ENCODE measurements at regions not wholly inside any gene's neighbourhood (a gene's known extent, or its start where the extent isn't known, plus 50 kb on each side); places are given as distances from the start of the nearest gene placed in this dataset.
"Not testable (repeated sequence)": the region's sequence is repeated elsewhere in the genome, so short reads cannot be mapped to it uniquely, and the experiment has no call there.

GRCh38 chr21:14008006-14008405 lies 202.7 kb downstream of the LIPI start:
- H3K27ac ChIP-seq (ENCODE audit: low read depth, low read length); H3K4me3 ChIP-seq (ENCODE audit: low read depth, low read length); H3K36me3 ChIP-seq (ENCODE audit: control insufficient read depth, insufficient read depth, low read length); H3K27me3 ChIP-seq (ENCODE audit: control insufficient read depth, insufficient read depth, low read length); H3K9ac ChIP-seq (ENCODE audit: low read length); H3K4me1 ChIP-seq (ENCODE audit: control insufficient read depth, insufficient read depth, low read length): not testable (repeated sequence)
- H3K9me3 ChIP-seq (ENCODE audit: control insufficient read depth, insufficient read depth, low read depth, low read length), result peaks cover 33% of the 10 kb centered on the region; the same call in 1 of the 2 replicates

GRCh38 chr21:14006144-14006543 lies 204.6 kb downstream of the LIPI start:
- not testable (repeated sequence) for H3K27me3 ChIP-seq (ENCODE audit: control insufficient read depth, insufficient read depth, low read length); H3K9ac ChIP-seq (ENCODE audit: low read length); H3K4me3 ChIP-seq (ENCODE audit: low read depth, low read length); H3K27ac ChIP-seq (ENCODE audit: low read depth, low read length); H3K36me3 ChIP-seq (ENCODE audit: control insufficient read depth, insufficient read depth, low read length); H3K4me1 ChIP-seq (ENCODE audit: control insufficient read depth, insufficient read depth, low read length)
- peaks cover 22% of the 10 kb centered on the region; the same call in 1 of the 2 replicates for H3K9me3 ChIP-seq (ENCODE audit: control insufficient read depth, insufficient read depth, low read depth, low read length)

- H3K9me3 ChIP-seq (ENCODE audit: control insufficient read depth, insufficient read depth, low read depth, low read length), result peaks cover 27% of the 10 kb centered on the region; the same call in 1 of the 2 replicates
- not testable (repeated sequence) for H3K27ac ChIP-seq (ENCODE audit: low read depth, low read length); H3K36me3 ChIP-seq (ENCODE audit: control insufficient read depth, insufficient read depth, low read length); H3K4me3 ChIP-seq (ENCODE audit: low read depth, low read length); H3K4me1 ChIP-seq (ENCODE audit: control insufficient read depth, insufficient read depth, low read length); H3K27me3 ChIP-seq (ENCODE audit: control insufficient read depth, insufficient read depth, low read length); H3K9ac ChIP-seq (ENCODE audit: low read length)
Observed at GRCh38 chr21:13986996-13987958, 223.5 kb downstream of the LIPI start.

- H3K9me3 ChIP-seq (ENCODE audit: control insufficient read depth, insufficient read depth, low read depth, low read length), result peaks cover 27% of the 10 kb centered on the region; the same call in 1 of the 2 replicates
- H3K27ac ChIP-seq (ENCODE audit: low read depth, low read length); H3K4me1 ChIP-seq (ENCODE audit: control insufficient read depth, insufficient read depth, low read length); H3K4me3 ChIP-seq (ENCODE audit: low read depth, low read length); H3K27me3 ChIP-seq (ENCODE audit: control insufficient read depth, insufficient read depth, low read length); H3K9ac ChIP-seq (ENCODE audit: low read length); H3K36me3 ChIP-seq (ENCODE audit: control insufficient read depth, insufficient read depth, low read length): not testable (repeated sequence)
Observed at GRCh38 chr21:13985865-13986863, 224.6 kb downstream of the LIPI start.

- not testable (repeated sequence) for H3K4me3 ChIP-seq (ENCODE audit: low read depth, low read length); H3K9ac ChIP-seq (ENCODE audit: low read length); H3K27ac ChIP-seq (ENCODE audit: low read depth, low read length); H3K4me1 ChIP-seq (ENCODE audit: control insufficient read depth, insufficient read depth, low read length); H3K27me3 ChIP-seq (ENCODE audit: control insufficient read depth, insufficient read depth, low read length); H3K36me3 ChIP-seq (ENCODE audit: control insufficient read depth, insufficient read depth, low read length)
- H3K9me3 ChIP-seq (ENCODE audit: control insufficient read depth, insufficient read depth, low read depth, low read length), result peaks cover 27% of the 10 kb centered on the region; the same call in 1 of the 2 replicates
Observed at GRCh38 chr21:13985137-13985864, 225.5 kb downstream of the LIPI start.

GRCh38 chr21:13984728-13985127 lies 226.0 kb downstream of the LIPI start:
- not testable (repeated sequence) for H3K36me3 ChIP-seq (ENCODE audit: control insufficient read depth, insufficient read depth, low read length); H3K4me1 ChIP-seq (ENCODE audit: control insufficient read depth, insufficient read depth, low read length); H3K9ac ChIP-seq (ENCODE audit: low read length); H3K27ac ChIP-seq (ENCODE audit: low read depth, low read length); H3K4me3 ChIP-seq (ENCODE audit: low read depth, low read length); H3K27me3 ChIP-seq (ENCODE audit: control insufficient read depth, insufficient read depth, low read length)
- peaks cover 27% of the 10 kb centered on the region; the same call in 1 of the 2 replicates for H3K9me3 ChIP-seq (ENCODE audit: control insufficient read depth, insufficient read depth, low read depth, low read length)

GRCh38 chr21:13981176-13982087 lies 229.3 kb downstream of the LIPI start:
- not testable (repeated sequence) for H3K4me3 ChIP-seq (ENCODE audit: low read depth, low read length); H3K27me3 ChIP-seq (ENCODE audit: control insufficient read depth, insufficient read depth, low read length); H3K9ac ChIP-seq (ENCODE audit: low read length); H3K36me3 ChIP-seq (ENCODE audit: control insufficient read depth, insufficient read depth, low read length); H3K4me1 ChIP-seq (ENCODE audit: control insufficient read depth, insufficient read depth, low read length); H3K27ac ChIP-seq (ENCODE audit: low read depth, low read length)
- peaks cover 18% of the 10 kb centered on the region; the same call in 1 of the 2 replicates for H3K9me3 ChIP-seq (ENCODE audit: control insufficient read depth, insufficient read depth, low read depth, low read length)

GRCh38 chr21:13980115-13980662 lies 230.6 kb downstream of the LIPI start:
- peak overlapping the region; percentile 56; the same call in 1 of the 2 replicates for H3K4me3 ChIP-seq (ENCODE audit: low read depth, low read length)

GRCh38 chr21:13979608-13980007 lies 231.1 kb downstream of the LIPI start:
- H3K9ac ChIP-seq (ENCODE audit: low read length), result not testable (repeated sequence)

More at GRCh38 chr21:13980115-13980662, 230.6 kb downstream of the LIPI start:
- not testable (repeated sequence) for H3K27ac ChIP-seq (ENCODE audit: low read depth, low read length); H3K36me3 ChIP-seq (ENCODE audit: control insufficient read depth, insufficient read depth, low read length); H3K9ac ChIP-seq (ENCODE audit: low read length); H3K4me1 ChIP-seq (ENCODE audit: control insufficient read depth, insufficient read depth, low read length); H3K27me3 ChIP-seq (ENCODE audit: control insufficient read depth, insufficient read depth, low read length); H3K9me3 ChIP-seq (ENCODE audit: control insufficient read depth, insufficient read depth, low read depth, low read length)

More at GRCh38 chr21:13979608-13980007, 231.1 kb downstream of the LIPI start:
- not testable (repeated sequence) for H3K4me1 ChIP-seq (ENCODE audit: control insufficient read depth, insufficient read depth, low read length); H3K36me3 ChIP-seq (ENCODE audit: control insufficient read depth, insufficient read depth, low read length); H3K27ac ChIP-seq (ENCODE audit: low read depth, low read length); H3K27me3 ChIP-seq (ENCODE audit: control insufficient read depth, insufficient read depth, low read length); H3K9me3 ChIP-seq (ENCODE audit: control insufficient read depth, insufficient read depth, low read depth, low read length)
- peak overlapping the region; percentile 56; the same call in 1 of the 2 replicates for H3K4me3 ChIP-seq (ENCODE audit: low read depth, low read length)
